ENCODE measurements at regions not wholly inside any gene's neighbourhood (a gene's known extent, or its start where the extent isn't known, plus 50 kb on each side); places are given as distances from the start of the nearest gene placed in this dataset.

GRCh38 chr9:108515856-108516255 lies 339.9 kb downstream of the ACTL7B start:
- no peak overlapping the region for H3K9ac ChIP-seq (replicated peaks; ENCODE audit: extremely low read depth, insufficient read depth, low read length)
- no TSS peak for BruUV-seq (replicated peaks)
- no peak overlapping the region for H3K4me3 ChIP-seq (replicated peaks in 1 of 3; ENCODE audit: insufficient read depth in 1 of 3, low read depth in 1 of 3, low read length in 3 of 3)
- H3K27ac ChIP-seq (ENCODE audit: insufficient read depth, low read depth, low read length): no peak overlapping the region
- intact Hi-C loops (cut with micrococcal nuclease) (no loop called here), dilution Hi-C loops (cut with MboI; ENCODE audit: extremely low pct_ligation_motif_present, low sequenced_read_pairs) (no loop called here)
- no peaks in the 10 kb centered on the region for H3K4me1 ChIP-seq (ENCODE audit: control insufficient read depth, extremely low read depth, insufficient read depth, low read length)
- H3K4me2 ChIP-seq (ENCODE audit: insufficient read depth, low read length): no peak overlapping the region
- CTCF ChIA-PET: no interaction called here
- no peak for DNase-seq (ENCODE audit: low read depth, low spot score)
- H3K9me1 ChIP-seq (replicated peaks; ENCODE audit: control insufficient read depth, extremely low read depth, insufficient read depth, low read length): no peaks in the 10 kb centered on the region
- no peaks in the 10 kb centered on the region for H4K20me1 ChIP-seq (replicated peaks; ENCODE audit: control insufficient read depth, extremely low read depth, insufficient read depth, low read length)
- H2AFZ ChIP-seq (ENCODE audit: low read depth, low read length): no peak overlapping the region
- POLR2A ChIA-PET: no interaction called here
- no peaks in the 10 kb centered on the region for H3K27me3 ChIP-seq (ENCODE audit: control insufficient read depth in 2 of 2, insufficient read depth in 2 of 2, low read length in 2 of 2)
- H3K79me2 ChIP-seq (ENCODE audit: control insufficient read depth, insufficient read depth, low read length): no peaks in the 10 kb centered on the region
- no peaks in the 10 kb centered on the region for H3K9me3 ChIP-seq (replicated peaks; ENCODE audit: control insufficient read depth, insufficient read depth, low read length)
- no peaks in the 10 kb centered on the region for H3K36me3 ChIP-seq (ENCODE audit: control insufficient read depth in 2 of 2, extremely low read depth in 1 of 2, insufficient read depth in 2 of 2, low read length in 2 of 2)
- TF ChIP-seq POLR2A (IDR thresholded peaks at IDR 0.05; ENCODE audit: low read depth, low read length): no peak
- TF ChIP-seq CTCF (IDR thresholded peaks at IDR 0.05; ENCODE audit: extremely low read depth in 1 of 2, insufficient read depth in 1 of 2, low read depth in 1 of 2, low read length in 2 of 2): no peak
- TF ChIP-seq GATA2 (IDR thresholded peaks at IDR 0.05; ENCODE audit: insufficient read depth, insufficient read length, low read depth, low read length): no peak
- no peak for TF ChIP-seq EZH2 (IDR thresholded peaks at IDR 0.05; ENCODE audit: borderline replicate concordance, low read depth, low read length, severe bottlenecking)
- no peak for TF ChIP-seq MYC (IDR thresholded peaks at IDR 0.05; ENCODE audit: low read depth, low read length)
- no peak for TF ChIP-seq FOS (IDR thresholded peaks at IDR 0.05; ENCODE audit: borderline replicate concordance, insufficient read depth, low read length)
- no peak for TF ChIP-seq MAX (IDR thresholded peaks at IDR 0.05; ENCODE audit: insufficient read depth, insufficient read length)
- TF ChIP-seq JUN (IDR thresholded peaks at IDR 0.05; ENCODE audit: borderline replicate concordance, insufficient read depth, insufficient read length, low read depth): no peak
- no peak for TF ChIP-seq POLR2AphosphoS5 (IDR thresholded peaks at IDR 0.05; ENCODE audit: insufficient read depth, low read depth, low read length)
- FAIRE-seq: no peak

All from endothelial cell of umbilical vein (primary cell).